ENCODE measurements at regions not wholly inside any gene's neighbourhood (a gene's known extent, or its start where the extent isn't known, plus 50 kb on each side); places are given as distances from the start of the nearest gene placed in this dataset.

DNA sequence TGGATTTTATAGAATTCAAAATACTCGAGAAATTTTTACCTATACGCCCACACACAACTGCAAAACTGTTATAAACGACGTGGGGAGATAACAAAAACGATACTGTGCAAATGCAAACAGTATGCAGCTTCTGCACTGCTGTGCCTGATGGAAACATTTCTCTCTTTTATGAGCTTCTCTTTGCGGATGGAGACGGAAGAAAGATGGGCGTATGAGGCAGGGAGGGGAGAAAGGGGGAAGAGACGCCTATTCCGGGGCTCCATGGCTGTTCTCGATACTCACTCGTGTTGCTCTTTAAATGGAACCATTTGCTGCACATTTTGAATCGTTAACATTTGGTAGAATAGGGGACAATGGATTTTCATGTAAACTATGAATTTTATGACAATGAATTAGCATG lies 69.1 kb upstream of the EXOC2 start:
- no peaks in the 10 kb centered on the region for H3K9me3 Mint-ChIP-seq (ENCODE audit: insufficient read depth)
- no peak overlapping the region for H3K27ac Mint-ChIP-seq
- peaks cover 18% of the 10 kb centered on the region for H3K27me3 Mint-ChIP-seq (ENCODE audit: low read depth)
- no peak for ATAC-seq
- H3K4me1 Mint-ChIP-seq (ENCODE audit: low read depth) = no peaks in the 10 kb centered on the region
- ChIA-PET POLR2A (no interaction called here), CTCF (interaction anchor here (0.9 to 1.5 kb wide), 2 partner anchors 8 to 40 kb away, joined by 3 to 6 read pairs; no protein-coding TSS in a partner anchor)
- no peak overlapping the region for H3K4me3 Mint-ChIP-seq
- no peak for DNase-seq
- H3K36me3 Mint-ChIP-seq (ENCODE audit: low read depth) = no peaks in the 10 kb centered on the region

DNA sequence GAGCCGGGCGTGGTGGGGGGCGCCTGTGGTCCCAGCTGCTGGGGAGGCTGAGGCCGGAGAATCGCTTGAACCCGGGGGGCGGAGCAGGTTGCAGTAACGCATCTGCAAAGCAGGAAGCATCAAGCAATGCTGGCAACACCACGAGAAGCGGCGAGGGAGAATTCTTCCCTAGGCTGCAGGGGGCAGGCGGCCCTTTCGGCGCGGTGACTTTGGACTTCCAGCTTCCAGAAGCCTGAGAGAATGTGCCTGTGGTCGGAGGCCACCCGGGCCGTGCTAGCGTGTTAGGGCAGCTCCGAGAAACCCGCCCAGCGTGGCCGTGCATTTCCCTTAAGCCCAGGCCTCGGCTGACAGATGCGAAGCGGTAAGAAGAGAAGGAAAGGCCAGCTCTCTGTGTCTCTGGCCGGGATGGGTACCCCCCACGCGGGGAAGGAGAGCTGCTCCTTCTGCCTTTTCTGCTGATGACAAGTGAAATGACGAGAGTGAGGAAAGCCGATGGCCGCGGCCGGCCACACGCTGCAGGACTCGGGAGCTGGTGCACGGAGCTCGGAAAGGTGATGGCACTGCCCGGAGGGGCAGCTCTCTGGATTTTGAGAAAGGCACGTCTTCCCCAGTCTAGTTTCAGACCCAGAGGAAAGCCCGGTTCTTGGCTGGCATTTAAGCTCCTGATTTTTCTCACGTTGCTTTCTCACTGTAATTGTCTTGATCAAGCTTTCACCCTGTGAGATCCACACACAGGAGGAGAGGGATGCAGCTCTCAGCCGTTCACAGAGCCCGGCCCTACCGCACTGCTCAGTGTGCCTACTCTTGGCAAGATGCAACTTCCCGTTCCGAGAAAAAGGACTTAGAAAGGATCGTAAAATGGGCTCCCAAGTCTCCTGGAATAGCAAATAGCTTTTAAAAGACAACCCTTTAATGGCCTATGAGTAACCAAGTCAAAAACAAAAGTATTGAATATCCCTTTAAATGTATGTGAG lies 68.3 kb upstream of the EXOC2 start:
- DNase-seq = no peak
- H3K4me1 Mint-ChIP-seq (ENCODE audit: low read depth) = no peaks in the 10 kb centered on the region

DNA sequence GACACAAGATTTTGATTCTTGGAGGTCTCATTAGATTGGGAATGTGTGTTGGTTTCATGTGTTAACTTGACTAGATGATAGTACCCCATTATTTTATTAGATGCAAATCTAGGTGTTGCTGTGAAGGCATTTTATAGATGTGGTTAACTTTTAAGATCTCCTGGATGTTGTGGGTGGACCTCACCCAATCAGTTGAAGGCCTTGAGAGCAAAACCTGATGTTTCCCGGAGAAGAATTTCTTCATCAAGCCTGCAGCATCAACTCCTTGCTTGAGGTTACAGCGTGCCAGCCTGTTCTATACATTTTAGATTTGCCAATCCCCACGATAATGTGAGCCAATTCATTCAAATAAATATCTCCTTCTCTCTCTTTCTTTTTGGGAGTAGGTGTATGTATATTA lies 66.8 kb upstream of the EXOC2 start:
- DNase-seq = no peak
- Mint-ChIP-seq H3K36me3 (ENCODE audit: low read depth) (no peaks in the 10 kb centered on the region), H3K4me1 (ENCODE audit: low read depth) (no peaks in the 10 kb centered on the region), H3K9me3 (ENCODE audit: insufficient read depth) (no peaks in the 10 kb centered on the region), H3K27ac (no peak overlapping the region), H3K4me3 (no peak overlapping the region), H3K27me3 (ENCODE audit: low read depth) (peaks cover 9% of the 10 kb centered on the region)
- ATAC-seq = no peak
- ChIA-PET CTCF (no interaction called here), POLR2A (no interaction called here)

More for the DNA sequence above, 68.3 kb upstream of the EXOC2 start:
- H3K27ac Mint-ChIP-seq = no peak overlapping the region
- no peaks in the 10 kb centered on the region for H3K9me3 Mint-ChIP-seq (ENCODE audit: insufficient read depth)
- ATAC-seq = no peak
- no peak overlapping the region for H3K4me3 Mint-ChIP-seq
- ChIA-PET CTCF (interaction anchor here (0.9 to 1.5 kb wide), 2 partner anchors 9 to 39 kb away, joined by 3 to 6 read pairs; no protein-coding TSS in a partner anchor), POLR2A (no interaction called here)
- peaks cover 15% of the 10 kb centered on the region for H3K27me3 Mint-ChIP-seq (ENCODE audit: low read depth)
- no peaks in the 10 kb centered on the region for H3K36me3 Mint-ChIP-seq (ENCODE audit: low read depth)

DNA sequence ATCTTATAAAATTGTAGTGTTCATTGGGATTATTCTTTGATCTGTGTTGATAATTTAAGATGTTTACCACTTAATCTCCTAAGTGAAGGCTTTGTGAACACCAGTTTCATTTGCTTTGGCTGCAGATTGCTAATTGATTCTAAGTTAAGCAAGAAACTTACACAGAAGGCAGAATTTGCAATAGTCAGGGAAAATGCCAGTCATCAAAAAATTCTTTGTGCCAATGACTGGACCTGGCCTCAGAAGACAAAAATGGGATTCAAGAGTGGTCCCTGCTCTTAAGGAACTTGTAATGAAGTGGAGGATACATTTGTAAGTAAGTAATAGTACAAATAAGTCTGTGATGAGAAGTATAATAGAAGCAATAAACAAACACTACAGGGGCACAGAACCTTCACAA lies 63.3 kb upstream of the EXOC2 start:
- H3K27me3 Mint-ChIP-seq (ENCODE audit: low read depth) = no peaks in the 10 kb centered on the region
- H3K4me3 Mint-ChIP-seq = no peak overlapping the region
- no peaks in the 10 kb centered on the region for H3K4me1 Mint-ChIP-seq (ENCODE audit: low read depth)
- H3K9me3 Mint-ChIP-seq (ENCODE audit: insufficient read depth) = no peaks in the 10 kb centered on the region
- ATAC-seq = no peak
- H3K36me3 Mint-ChIP-seq (ENCODE audit: low read depth) = no peaks in the 10 kb centered on the region
- CTCF ChIA-PET = no interaction called here
- DNase-seq = no peak
- POLR2A ChIA-PET = no interaction called here
- no peak overlapping the region for H3K27ac Mint-ChIP-seq

DNA sequence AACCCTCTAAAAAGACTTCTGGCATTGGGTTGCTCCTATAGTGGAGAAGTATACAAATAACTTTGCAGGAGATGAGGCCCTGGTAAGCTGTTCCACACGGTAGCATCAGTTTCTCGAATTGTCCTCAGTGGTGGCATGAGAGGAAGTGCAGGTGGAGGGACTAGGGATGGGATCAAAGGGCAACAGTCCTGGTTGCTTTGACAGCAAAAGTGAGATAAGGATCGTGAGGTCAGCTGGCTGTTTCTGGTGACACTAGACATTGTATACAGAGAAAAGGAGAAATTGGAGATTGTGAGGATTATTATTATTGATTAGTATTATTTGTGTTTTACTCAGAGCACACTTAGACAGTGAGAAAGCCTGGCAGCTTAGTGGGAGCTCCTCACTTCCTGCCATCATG lies 61.3 kb upstream of the EXOC2 start:
- no peaks in the 10 kb centered on the region for H3K9me3 Mint-ChIP-seq (ENCODE audit: insufficient read depth)
- no peaks in the 10 kb centered on the region for H3K4me1 Mint-ChIP-seq (ENCODE audit: low read depth)
- no peaks in the 10 kb centered on the region for H3K36me3 Mint-ChIP-seq (ENCODE audit: low read depth)
- DNase-seq = no peak
- no peaks in the 10 kb centered on the region for H3K27me3 Mint-ChIP-seq (ENCODE audit: low read depth)
- ATAC-seq = no peak
- POLR2A ChIA-PET = no interaction called here
- CTCF ChIA-PET = interaction anchor here (1.3 kb wide), 2 partner anchors 32 to 136 kb away, joined by 3 read pairs; no protein-coding TSS in a partner anchor
- no peak overlapping the region for H3K4me3 Mint-ChIP-seq
- H3K27ac Mint-ChIP-seq = no peak overlapping the region

DNA sequence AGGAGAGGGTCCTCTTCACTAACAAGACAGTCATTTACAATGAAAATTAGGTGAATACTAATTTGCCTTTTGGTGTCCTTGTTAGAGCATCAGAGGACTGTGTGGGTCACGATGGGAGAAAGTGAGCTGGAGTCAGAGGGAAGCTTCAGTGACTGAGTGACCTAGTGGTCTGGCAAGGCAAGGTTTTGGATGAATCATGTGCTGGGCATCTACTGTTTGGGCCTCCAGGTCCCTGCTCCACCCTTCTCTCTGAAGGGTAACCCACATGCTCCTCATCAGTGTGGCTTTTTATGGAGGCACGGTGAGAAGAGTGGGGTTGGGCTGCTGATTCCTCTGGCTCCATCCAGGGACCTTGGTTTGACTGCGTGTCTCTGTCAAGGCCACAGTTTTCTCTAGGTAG lies 60.5 kb upstream of the EXOC2 start:
- Mint-ChIP-seq H3K9me3 (ENCODE audit: insufficient read depth) (no peaks in the 10 kb centered on the region), H3K4me3 (no peak overlapping the region), H3K27ac (no peak overlapping the region), H3K4me1 (ENCODE audit: low read depth) (no peaks in the 10 kb centered on the region), H3K36me3 (ENCODE audit: low read depth) (no peaks in the 10 kb centered on the region), H3K27me3 (ENCODE audit: low read depth) (no peaks in the 10 kb centered on the region)
- CTCF ChIA-PET = interaction anchor here (1.3 kb wide), 2 partner anchors 31 to 136 kb away, joined by 3 read pairs; no protein-coding TSS in a partner anchor
- DNase-seq (no peak), ATAC-seq (no peak)
- POLR2A ChIA-PET = interaction anchor here (0.5 kb wide), 1 partner anchor 159 kb away, joined by 3 read pairs; no protein-coding TSS in a partner anchor

DNA sequence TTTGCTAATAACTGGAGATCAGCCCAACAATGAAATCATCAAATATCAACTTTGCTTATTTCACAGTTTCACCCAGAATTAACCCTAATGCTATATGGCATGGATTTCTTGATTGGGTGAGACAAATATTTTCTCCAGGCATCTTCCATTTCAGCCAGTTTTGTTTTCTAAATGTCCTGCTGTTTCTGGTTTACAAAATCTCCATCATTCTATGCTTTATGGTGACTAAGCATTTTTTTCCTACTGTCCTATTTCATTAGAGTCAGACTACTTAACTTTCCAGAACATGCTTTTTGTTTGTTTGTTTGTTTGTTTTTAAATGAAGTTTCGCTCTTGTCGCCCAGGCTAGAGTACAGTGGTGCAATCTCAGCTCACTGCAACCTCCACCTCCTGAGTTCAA lies 59.5 kb upstream of the EXOC2 start:
- ChIA-PET CTCF (no interaction called here), POLR2A (no interaction called here)
- ATAC-seq = no peak
- H3K4me3 Mint-ChIP-seq = no peak overlapping the region
- H3K9me3 Mint-ChIP-seq (ENCODE audit: insufficient read depth) = no peaks in the 10 kb centered on the region
- no peaks in the 10 kb centered on the region for H3K4me1 Mint-ChIP-seq (ENCODE audit: low read depth)
- H3K36me3 Mint-ChIP-seq (ENCODE audit: low read depth) = no peaks in the 10 kb centered on the region
- no peaks in the 10 kb centered on the region for H3K27me3 Mint-ChIP-seq (ENCODE audit: low read depth)
- no peak for DNase-seq
- H3K27ac Mint-ChIP-seq = no peak overlapping the region

DNA sequence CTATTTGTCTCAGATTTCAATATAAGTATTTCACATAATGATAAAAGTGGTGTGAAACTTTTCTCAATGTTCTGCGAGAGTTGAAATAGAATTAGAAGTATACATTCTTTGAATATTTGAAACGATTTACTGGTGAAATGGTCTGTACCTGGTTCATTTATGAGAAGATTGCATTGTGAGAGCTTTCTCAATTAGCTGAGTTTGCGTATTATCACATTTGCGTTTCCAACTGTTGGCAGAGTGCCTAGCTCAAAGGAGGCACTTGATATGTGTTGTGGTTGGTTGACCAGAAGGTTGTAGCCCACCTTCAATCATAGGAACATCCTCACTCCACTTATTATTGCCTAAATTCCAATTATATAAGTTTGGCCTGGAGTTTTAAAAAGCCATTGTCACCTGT lies 58.8 kb upstream of the EXOC2 start:
- no peak for ATAC-seq
- Mint-ChIP-seq H3K9me3 (ENCODE audit: insufficient read depth) (no peaks in the 10 kb centered on the region), H3K36me3 (ENCODE audit: low read depth) (no peaks in the 10 kb centered on the region), H3K4me3 (no peak overlapping the region), H3K27me3 (ENCODE audit: low read depth) (no peaks in the 10 kb centered on the region), H3K27ac (no peak overlapping the region), H3K4me1 (ENCODE audit: low read depth) (no peaks in the 10 kb centered on the region)
- POLR2A ChIA-PET = no interaction called here
- no peak for DNase-seq
- CTCF ChIA-PET = no interaction called here

DNA sequence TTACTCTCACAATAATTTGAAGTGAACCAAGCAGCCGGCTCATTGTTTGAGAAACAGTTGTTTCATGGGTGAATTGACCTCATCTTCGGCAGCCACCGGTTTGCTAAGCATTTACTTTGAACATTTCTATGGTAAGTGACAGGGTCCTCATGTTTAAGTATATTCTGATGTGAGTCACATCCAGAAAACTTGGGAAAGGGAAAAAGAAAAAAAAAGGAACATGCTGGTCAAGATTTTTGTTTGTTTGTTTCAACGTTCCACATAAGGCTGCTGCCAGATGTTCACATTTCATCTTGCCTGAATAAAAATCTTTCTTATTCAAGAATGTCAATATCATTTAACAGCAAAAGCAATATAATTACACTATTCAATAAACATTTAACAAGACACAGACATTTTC lies 55.0 kb upstream of the EXOC2 start:
- ATAC-seq (no peak), DNase-seq (no peak)
- Mint-ChIP-seq H3K36me3 (ENCODE audit: low read depth) (no peaks in the 10 kb centered on the region), H3K27me3 (ENCODE audit: low read depth) (no peaks in the 10 kb centered on the region), H3K9me3 (ENCODE audit: insufficient read depth) (no peaks in the 10 kb centered on the region), H3K4me1 (ENCODE audit: low read depth) (no peaks in the 10 kb centered on the region), H3K4me3 (no peak overlapping the region), H3K27ac (no peak overlapping the region)
- ChIA-PET CTCF (no interaction called here), POLR2A (no interaction called here)

DNA sequence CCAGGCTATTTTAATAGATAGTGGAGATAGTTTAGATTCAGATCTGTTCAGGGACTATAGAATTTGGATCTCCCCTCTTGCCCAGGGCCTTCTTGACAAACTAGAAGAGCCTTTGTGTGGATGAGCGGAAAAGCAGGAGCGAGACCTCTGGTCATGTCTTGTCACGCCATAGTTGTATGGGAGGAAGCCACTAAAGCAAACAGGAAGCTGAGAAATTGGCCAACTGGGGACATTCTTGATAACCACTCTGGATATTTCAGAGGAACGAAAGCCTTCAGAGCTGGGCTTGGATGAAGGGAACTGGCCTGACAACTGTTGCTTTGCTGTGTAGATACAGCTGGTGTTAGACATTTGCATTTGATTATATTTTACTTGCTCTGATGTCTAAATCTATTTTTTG lies 54.1 kb upstream of the EXOC2 start:
- Mint-ChIP-seq H3K9me3 (ENCODE audit: insufficient read depth) (no peaks in the 10 kb centered on the region), H3K27ac (no peak overlapping the region), H3K4me3 (no peak overlapping the region), H3K36me3 (ENCODE audit: low read depth) (no peaks in the 10 kb centered on the region), H3K27me3 (ENCODE audit: low read depth) (no peaks in the 10 kb centered on the region), H3K4me1 (ENCODE audit: low read depth) (no peaks in the 10 kb centered on the region)
- ChIA-PET CTCF (no interaction called here), POLR2A (no interaction called here)
- ATAC-seq (no peak), DNase-seq (no peak)

DNA sequence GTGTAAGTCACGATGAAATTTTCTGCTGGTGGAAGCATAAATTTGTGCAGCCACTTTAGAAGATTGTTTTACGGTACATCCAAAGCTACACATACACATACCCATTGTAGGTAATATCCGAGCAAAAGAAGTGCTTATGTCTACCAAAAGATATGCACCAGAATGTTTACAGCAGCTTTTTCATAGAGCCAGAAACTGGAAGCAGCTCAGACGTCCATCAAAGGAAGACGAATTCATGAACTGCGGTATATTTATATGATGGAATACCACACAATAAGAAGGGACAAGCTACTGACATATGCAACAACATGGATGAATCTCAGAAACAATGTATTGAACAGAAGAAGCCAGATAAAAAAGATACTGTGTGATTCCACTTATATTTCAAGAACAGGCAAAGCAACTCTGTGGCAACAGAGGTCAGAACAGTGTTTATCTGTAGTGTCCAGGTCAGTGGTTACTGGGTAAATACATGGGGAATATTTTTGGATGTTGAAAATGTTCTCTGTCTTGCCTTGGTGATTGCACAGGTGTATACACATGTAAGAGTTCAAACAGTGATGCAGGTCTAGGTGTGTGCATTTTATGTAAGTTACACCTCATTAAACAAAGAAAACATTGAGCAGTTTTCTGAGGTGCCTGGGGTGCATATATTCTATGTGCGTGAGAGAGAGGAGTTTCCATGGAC lies 51.9 kb upstream of the EXOC2 start:
- Mint-ChIP-seq H3K9me3 (ENCODE audit: insufficient read depth) (no peaks in the 10 kb centered on the region), H3K4me1 (ENCODE audit: low read depth) (no peaks in the 10 kb centered on the region), H3K27me3 (ENCODE audit: low read depth) (peaks cover 3% of the 10 kb centered on the region), H3K36me3 (ENCODE audit: low read depth) (no peaks in the 10 kb centered on the region), H3K4me3 (no peak overlapping the region), H3K27ac (no peak overlapping the region)
- peak; percentile 10 for DNase-seq
- ChIA-PET POLR2A (no interaction called here), CTCF (interaction anchor here (1.8 kb wide), 1 partner anchor 23 kb away, joined by 5 read pairs; no protein-coding TSS in a partner anchor)
- ATAC-seq = no peak

DNA sequence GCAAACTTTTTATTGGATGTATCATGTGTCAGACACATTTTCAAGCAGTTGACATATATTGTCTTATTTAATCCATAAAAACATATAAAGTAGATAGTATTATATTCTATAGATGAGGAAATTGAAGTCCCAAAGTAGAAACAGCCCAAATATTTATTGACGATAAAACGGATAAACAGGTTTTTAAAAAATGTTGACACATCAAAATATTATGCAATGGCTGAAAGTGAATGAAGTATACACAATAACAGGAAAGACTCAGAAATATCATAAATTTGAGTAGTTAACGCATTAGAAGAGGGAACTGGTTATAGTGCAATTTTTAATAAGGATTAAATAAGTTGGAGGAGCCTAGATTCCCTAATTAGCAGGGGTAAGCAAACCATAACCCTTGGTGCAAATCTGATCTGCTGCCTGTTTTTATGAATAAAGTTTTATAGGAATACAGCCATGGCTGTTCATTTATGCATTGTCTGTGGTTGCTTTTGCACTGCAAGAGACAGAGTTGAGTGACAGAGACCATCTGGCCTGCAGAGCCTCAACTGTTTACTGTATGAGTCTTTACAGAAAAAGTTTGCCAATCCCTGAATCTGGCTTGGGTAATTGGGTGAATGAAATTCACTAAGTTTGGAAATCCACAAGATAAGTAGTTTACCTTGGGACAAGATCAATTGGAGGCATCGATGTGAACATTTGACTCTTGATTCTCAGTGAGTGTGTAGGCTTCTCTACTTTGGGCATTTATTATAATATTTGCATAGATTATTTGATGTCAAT lies 50.6 kb upstream of the EXOC2 start:
- ATAC-seq (no peak), DNase-seq (peak; percentile 4)
- ChIA-PET POLR2A (no interaction called here), CTCF (no interaction called here)
- Mint-ChIP-seq H3K4me1 (ENCODE audit: low read depth) (no peaks in the 10 kb centered on the region), H3K4me3 (no peak overlapping the region), H3K9me3 (ENCODE audit: insufficient read depth) (no peaks in the 10 kb centered on the region), H3K27ac (no peak overlapping the region), H3K36me3 (ENCODE audit: low read depth) (no peaks in the 10 kb centered on the region), H3K27me3 (ENCODE audit: low read depth) (peaks cover 10% of the 10 kb centered on the region)
